ENCODE measurements at regions not wholly inside any gene's neighbourhood (a gene's known extent, or its start where the extent isn't known, plus 50 kb on each side); places are given as distances from the start of the nearest gene placed in this dataset.
A peak's percentile ranks its signal among the peaks of the same experiment; 100 is the strongest.
"Not testable (repeated sequence)": the region's sequence is repeated elsewhere in the genome, so short reads cannot be mapped to it uniquely, and the experiment has no call there.

GRCh38 chr9:113678859-113679256, 197.3 kb upstream of the ZNF618 start:
- Histone ChIP-seq H3K36me3 (no peaks in the 10 kb centered on the region), H3K9me3 (no peaks in the 10 kb centered on the region), H3K27me3 (no peaks in the 10 kb centered on the region), H3K4me1 (no peaks in the 10 kb centered on the region), H3K4me3 (no peak overlapping the region), H3K27ac (no peak overlapping the region), H3K9ac (ENCODE audit: low read depth in 2 of 2, low read length in 2 of 2) (no peak overlapping the region)
- intact Hi-C loops (cut with DNase I), result no loop called here
- DNase-seq, result no peak
- no peak for TF ChIP-seq CTCF (IDR thresholded peaks at IDR 0.05)

- Histone ChIP-seq H3K27ac (no peak overlapping the region), H3K4me3 (no peak overlapping the region), H3K9me3 (no peaks in the 10 kb centered on the region), H3K27me3 (peaks cover under 1% of the 10 kb centered on the region), H3K9ac (ENCODE audit: low read depth in 2 of 2, low read length in 2 of 2) (no peak overlapping the region), H3K4me1 (no peaks in the 10 kb centered on the region), H3K36me3 (no peaks in the 10 kb centered on the region)
- peak; percentile 91 for TF ChIP-seq CTCF (IDR thresholded peaks at IDR 0.05)
- peak; percentile 75 for DNase-seq
- intact Hi-C loops (cut with DNase I), result no loop called here
Observed at GRCh38 chr9:113682297-113682771, 193.8 kb upstream of the ZNF618 start.

GRCh38 chr9:113685636-113686035, 190.5 kb upstream of the ZNF618 start:
- intact Hi-C loops (cut with DNase I); H3K4me1 ChIP-seq; DNase-seq; H3K27ac ChIP-seq; H3K9ac ChIP-seq (ENCODE audit: low read depth in 2 of 2, low read length in 2 of 2); H3K9me3 ChIP-seq; H3K36me3 ChIP-seq; H3K4me3 ChIP-seq: not testable (repeated sequence)
- H3K27me3 ChIP-seq, result peaks cover 11% of the 10 kb centered on the region

GRCh38 chr9:113687107-113687679, 188.9 kb upstream of the ZNF618 start:
- no peaks in the 10 kb centered on the region for H3K36me3 ChIP-seq
- peaks cover 11% of the 10 kb centered on the region for H3K27me3 ChIP-seq
- no peak for TF ChIP-seq CTCF (IDR thresholded peaks at IDR 0.05)
- no peak overlapping the region for H3K4me3 ChIP-seq
- DNase-seq, result no peak
- no peak overlapping the region for H3K27ac ChIP-seq
- no peak overlapping the region for H3K9ac ChIP-seq (ENCODE audit: low read depth in 2 of 2, low read length in 2 of 2)
- no peaks in the 10 kb centered on the region for H3K9me3 ChIP-seq
- intact Hi-C loops (cut with DNase I), result no loop called here
- no peaks in the 10 kb centered on the region for H3K4me1 ChIP-seq

GRCh38 chr9:113687680-113688371, 188.3 kb upstream of the ZNF618 start:
- no peak for DNase-seq
- intact Hi-C loops (cut with DNase I), result no loop called here
- Histone ChIP-seq H3K27ac (no peak overlapping the region), H3K9ac (ENCODE audit: low read depth in 2 of 2, low read length in 2 of 2) (no peak overlapping the region), H3K4me1 (no peaks in the 10 kb centered on the region), H3K36me3 (no peaks in the 10 kb centered on the region), H3K27me3 (peaks cover 11% of the 10 kb centered on the region), H3K9me3 (no peaks in the 10 kb centered on the region), H3K4me3 (no peak overlapping the region)
- TF ChIP-seq CTCF (IDR thresholded peaks at IDR 0.05), result no peak

- intact Hi-C loops (cut with DNase I), result no loop called here
- Histone ChIP-seq H3K36me3 (no peaks in the 10 kb centered on the region), H3K27ac (no peak overlapping the region), H3K4me3 (no peak overlapping the region), H3K9me3 (no peaks in the 10 kb centered on the region), H3K27me3 (peaks cover 11% of the 10 kb centered on the region), H3K4me1 (no peaks in the 10 kb centered on the region), H3K9ac (ENCODE audit: low read depth in 2 of 2, low read length in 2 of 2) (no peak overlapping the region)
- TF ChIP-seq CTCF (IDR thresholded peaks at IDR 0.05), result no peak
- no peak for DNase-seq
Observed at GRCh38 chr9:113690055-113690740, 185.9 kb upstream of the ZNF618 start.
